Smooth muscle cell (in vitro differentiated cells): ENCODE measurements at regions not wholly inside any gene's neighbourhood (a gene's known extent, or its start where the extent isn't known, plus 50 kb on each side); places are given as distances from the start of the nearest gene placed in this dataset.

Experiments used
- DNase-seq: peaks from one replicate; lab custom pipeline; 2025; ENCODE audit not compliant: unreplicated experiment; lab: John Stamatoyannopoulos, UW
- H2AFZ ChIP-seq: fragments of 200-600 bp; sonication (generic); 2 replicates; pipeline ENCODE4 v1.6.0; 2016; ENCODE audit warnings: antibody characterized with exemption, low read depth, mild to moderate bottlenecking
- H3F3A ChIP-seq: fragments of 200-600 bp; sonication (generic); 2 replicates; pipeline ENCODE4 v1.6.0; 2017; ENCODE audit warnings: antibody characterized with exemption, low read depth
- H3K27ac ChIP-seq: fragments of 200-600 bp; sonication (generic); 2 replicates; pipeline ENCODE4 v1.5.1; 2016; ENCODE audit warnings: low read depth, mild to moderate bottlenecking
- H3K27me3 ChIP-seq: fragments of 200-600 bp; sonication (generic); 2 replicates; pipeline ENCODE4 v1.6.1; 2016; ENCODE audit warnings: low read depth, mild to moderate bottlenecking
- H3K36me3 ChIP-seq: fragments of 200-600 bp; sonication (generic); 2 replicates; pipeline ENCODE4 v1.5.1; 2016; ENCODE audit warnings: low read depth
- H3K4me1 ChIP-seq: fragments of 200-600 bp; sonication (generic); 2 replicates; pipeline ENCODE4 v1.5.1; 2016; ENCODE audit warnings: low read depth
- H3K4me2 ChIP-seq: fragments of 200-600 bp; sonication (generic); 2 replicates; pipeline ENCODE4 v1.6.0; 2016; ENCODE audit warnings: mild to moderate bottlenecking
- H3K4me3 ChIP-seq: fragments of 200-600 bp; sonication (generic); 2 replicates; pipeline ENCODE4 v1.5.1; 2016; ENCODE audit warnings: mild to moderate bottlenecking
- H3K79me2 ChIP-seq: fragments of 200-600 bp; sonication (generic); 2 replicates; pipeline ENCODE4 v1.6.0; 2016; ENCODE audit warnings: low read depth, mild to moderate bottlenecking
- H3K9ac ChIP-seq: fragments of 200-600 bp; sonication (generic); 2 replicates; pipeline ENCODE4 v1.6.0; 2016; ENCODE audit warnings: low read depth
- H3K9me3 ChIP-seq: fragments of 200-600 bp; sonication (generic); replicated peaks from 2 replicates; pipeline ENCODE4 v1.5.1; 2016; ENCODE audit warnings: low read depth
- H4K20me1 ChIP-seq: fragments of 200-600 bp; sonication (generic); 2 replicates; pipeline ENCODE4 v1.6.0; 2016; ENCODE audit warnings: low read depth
- WGBS: methylation state at CpG from one replicate; pipeline ENCODE4 v1.1.7; 2016; ENCODE audit warnings: low lambda C conversion rate; 5-methylcytosine and 5-hydroxymethylcytosine counted together
- TF ChIP-seq, protein P1 (sequence below): fragments of 200-600 bp; sonication (generic); IDR thresholded peaks from 2 replicates; pipeline ENCODE4 v1.5.1; 2017; ENCODE audit warnings: borderline replicate concordance, mild to moderate bottlenecking, antibody characterized with exemption; ENCODE audit not compliant: insufficient read depth, poor library complexity, severe bottlenecking

DNA sequence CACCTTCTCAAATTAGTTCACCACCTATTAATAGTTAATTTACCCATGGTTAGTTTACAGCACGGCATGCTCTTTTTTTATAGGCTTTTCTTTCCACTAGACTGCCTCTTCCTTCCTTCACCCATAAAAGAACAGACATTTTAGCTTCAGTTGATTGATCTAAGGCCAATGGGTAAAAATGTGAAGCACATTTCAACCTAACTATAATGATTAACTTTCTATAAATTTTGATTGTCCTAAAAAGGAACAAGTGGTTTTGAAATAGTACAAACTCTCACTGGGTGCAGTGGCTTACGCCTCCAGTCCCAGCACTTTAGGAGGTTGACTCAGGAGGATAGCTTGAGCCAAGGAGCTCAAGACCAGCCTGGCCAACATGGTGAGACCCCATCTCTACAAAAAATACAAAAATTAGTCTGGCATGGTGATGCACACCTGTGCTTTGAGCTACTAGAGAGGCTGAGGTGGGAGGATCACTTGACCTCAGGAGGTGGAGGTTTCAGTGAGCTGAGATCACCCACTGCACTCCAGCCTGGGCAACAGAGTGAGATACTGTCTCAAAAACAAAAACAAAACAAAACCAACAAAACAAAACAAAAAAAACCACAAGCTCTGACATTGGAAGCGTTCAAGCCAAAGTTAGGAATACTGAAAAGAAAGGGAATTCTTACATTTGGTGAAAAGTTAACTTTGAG lies 89.9 kb upstream of the FAT1 start:
- Histone ChIP-seq H3K79me2 (no peaks in the 10 kb centered on the region), H2AFZ (no peak overlapping the region), H3K4me2 (no peak overlapping the region), H3K9me3 (no peaks in the 10 kb centered on the region), H3K4me3 (no peak overlapping the region), H3K4me1 (peaks cover 18% of the 10 kb centered on the region), H3F3A (no peaks in the 10 kb centered on the region), H3K36me3 (no peaks in the 10 kb centered on the region), H3K27me3 (no peaks in the 10 kb centered on the region), H3K9ac (no peak overlapping the region), H4K20me1 (no peaks in the 10 kb centered on the region), H3K27ac (no peak overlapping the region)
- DNase-seq: no peak
- TF ChIP-seq, protein P1, sequence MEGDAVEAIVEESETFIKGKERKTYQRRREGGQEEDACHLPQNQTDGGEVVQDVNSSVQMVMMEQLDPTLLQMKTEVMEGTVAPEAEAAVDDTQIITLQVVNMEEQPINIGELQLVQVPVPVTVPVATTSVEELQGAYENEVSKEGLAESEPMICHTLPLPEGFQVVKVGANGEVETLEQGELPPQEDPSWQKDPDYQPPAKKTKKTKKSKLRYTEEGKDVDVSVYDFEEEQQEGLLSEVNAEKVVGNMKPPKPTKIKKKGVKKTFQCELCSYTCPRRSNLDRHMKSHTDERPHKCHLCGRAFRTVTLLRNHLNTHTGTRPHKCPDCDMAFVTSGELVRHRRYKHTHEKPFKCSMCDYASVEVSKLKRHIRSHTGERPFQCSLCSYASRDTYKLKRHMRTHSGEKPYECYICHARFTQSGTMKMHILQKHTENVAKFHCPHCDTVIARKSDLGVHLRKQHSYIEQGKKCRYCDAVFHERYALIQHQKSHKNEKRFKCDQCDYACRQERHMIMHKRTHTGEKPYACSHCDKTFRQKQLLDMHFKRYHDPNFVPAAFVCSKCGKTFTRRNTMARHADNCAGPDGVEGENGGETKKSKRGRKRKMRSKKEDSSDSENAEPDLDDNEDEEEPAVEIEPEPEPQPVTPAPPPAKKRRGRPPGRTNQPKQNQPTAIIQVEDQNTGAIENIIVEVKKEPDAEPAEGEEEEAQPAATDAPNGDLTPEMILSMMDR: no peak
- WGBS: 87% methylated on average over 3 of the region's 3 CpGs

DNA sequence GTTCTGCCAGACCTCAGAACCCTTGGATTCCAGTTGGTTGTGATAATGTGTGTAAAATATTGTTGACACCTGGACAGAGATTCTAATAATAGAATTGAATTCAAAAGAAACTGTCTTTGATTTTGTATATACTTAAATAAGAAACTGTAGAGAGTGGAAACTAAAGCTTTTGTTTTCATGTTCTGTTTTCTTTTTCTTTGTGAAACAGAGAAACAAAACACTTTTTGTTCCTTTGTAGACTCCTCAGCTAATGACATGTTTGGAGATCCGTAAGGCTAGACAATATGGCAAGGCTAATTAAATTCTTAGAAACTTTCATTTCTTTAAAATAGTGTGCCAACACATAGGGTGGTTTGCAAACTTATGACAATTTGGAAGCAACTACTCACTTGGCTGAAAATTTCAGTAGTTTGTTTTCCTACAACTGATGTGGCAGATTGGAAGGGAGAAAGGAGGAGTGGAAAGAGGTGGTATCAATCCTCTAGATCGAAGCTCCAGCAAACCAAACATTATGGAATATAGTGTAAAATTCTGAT lies 90.9 kb upstream of the FAT1 start:
- Histone ChIP-seq H3F3A (no peaks in the 10 kb centered on the region), H3K9ac (no peak overlapping the region), H2AFZ (no peak overlapping the region), H4K20me1 (no peaks in the 10 kb centered on the region), H3K4me3 (no peak overlapping the region), H3K27me3 (no peaks in the 10 kb centered on the region), H3K4me1 (peaks cover 9% of the 10 kb centered on the region), H3K9me3 (no peaks in the 10 kb centered on the region), H3K79me2 (no peaks in the 10 kb centered on the region), H3K36me3 (no peaks in the 10 kb centered on the region), H3K27ac (no peak overlapping the region), H3K4me2 (no peak overlapping the region)
- TF ChIP-seq, protein P1: no peak
- DNase-seq: no peak
- WGBS: 45% methylated on average over 2 of the region's 2 CpGs

DNA sequence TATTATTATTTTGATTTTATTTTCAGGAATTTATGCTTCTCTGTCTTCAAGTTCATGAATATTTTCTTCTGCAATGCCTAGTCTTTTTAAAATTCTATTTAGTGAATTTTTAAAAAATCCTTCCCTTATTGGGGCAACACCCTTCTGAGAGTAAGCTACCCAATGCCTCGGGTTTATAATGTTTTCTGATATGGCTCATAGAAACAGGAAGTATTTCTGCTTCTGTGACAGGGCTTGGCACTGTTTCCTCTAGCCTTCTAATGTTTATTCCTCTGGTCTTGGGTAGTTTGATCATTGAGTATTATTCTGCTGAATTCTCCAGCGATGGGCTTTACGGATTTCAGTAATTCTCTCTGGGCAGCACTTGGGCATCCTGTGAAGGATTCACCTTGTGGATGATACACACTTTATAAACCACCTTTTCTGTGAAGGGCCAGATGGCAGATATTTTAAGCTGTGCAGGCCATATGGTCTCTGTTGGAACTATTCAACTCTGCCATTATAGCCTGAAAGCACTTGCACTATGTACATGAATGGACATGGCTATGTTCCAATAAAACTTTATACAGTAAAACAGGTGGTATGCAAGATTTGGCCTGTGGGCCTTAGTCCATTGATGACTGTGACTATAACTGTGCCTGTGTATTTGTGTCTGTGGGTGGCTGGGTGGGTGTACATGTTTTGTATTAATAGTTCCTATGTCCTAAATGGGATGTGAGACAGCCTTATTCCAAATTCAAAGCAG lies 95.9 kb upstream of the FAT1 start:
- H4K20me1 ChIP-seq: no peaks in the 10 kb centered on the region
- 93% methylated on average over 3 of the region's 3 CpGs for WGBS

More for the DNA sequence above, 95.9 kb upstream of the FAT1 start:
- Histone ChIP-seq H3K4me2 (no peak overlapping the region), H3K9me3 (no peaks in the 10 kb centered on the region), H3K36me3 (no peaks in the 10 kb centered on the region), H3K79me2 (no peaks in the 10 kb centered on the region), H3K4me3 (no peak overlapping the region), H2AFZ (no peak overlapping the region), H3K4me1 (peaks cover 7% of the 10 kb centered on the region), H3K27me3 (no peaks in the 10 kb centered on the region), H3F3A (no peaks in the 10 kb centered on the region), H3K9ac (no peak overlapping the region), H3K27ac (no peak overlapping the region)
- TF ChIP-seq, protein P1: no peak
- DNase-seq: no peak
